ENCODE measurements at regions not wholly inside any gene's neighbourhood (a gene's known extent, or its start where the extent isn't known, plus 50 kb on each side); places are given as distances from the start of the nearest gene placed in this dataset.

GRCh38 chr2:120554625-120555032 is 181.0 kb upstream of the GLI2 start:
- DNase-seq = no peak

- DNase-seq = no peak
These were observed 180.6 kb upstream of the GLI2 start for GRCh38 chr2:120555092-120555491.

- no peak for DNase-seq
These were observed 178.8 kb upstream of the GLI2 start for GRCh38 chr2:120556911-120557310.

DNA sequence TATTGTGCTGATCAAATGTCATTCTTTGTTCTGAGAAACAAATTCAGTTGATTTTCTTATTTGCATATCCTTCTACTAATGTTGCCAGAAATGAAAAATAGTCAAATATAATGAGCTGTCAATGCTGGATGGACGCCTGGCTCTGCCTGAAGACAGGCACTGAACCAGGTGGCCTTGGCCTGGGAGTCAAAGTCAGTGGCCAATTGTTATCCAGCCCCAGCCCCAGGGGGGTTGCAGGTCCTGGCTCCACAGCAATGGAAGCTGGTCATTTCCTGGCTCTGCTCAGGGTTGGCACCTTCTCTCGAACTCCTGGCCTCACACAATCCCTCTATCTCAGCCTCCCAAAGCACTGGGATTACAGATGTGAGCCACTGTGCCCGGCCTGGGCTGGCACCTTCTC is 176.8 kb upstream of the GLI2 start:
- DNase-seq = no peak

- DNase-seq = no peak
These were observed 176.3 kb upstream of the GLI2 start for GRCh38 chr2:120559401-120559800.

DNA sequence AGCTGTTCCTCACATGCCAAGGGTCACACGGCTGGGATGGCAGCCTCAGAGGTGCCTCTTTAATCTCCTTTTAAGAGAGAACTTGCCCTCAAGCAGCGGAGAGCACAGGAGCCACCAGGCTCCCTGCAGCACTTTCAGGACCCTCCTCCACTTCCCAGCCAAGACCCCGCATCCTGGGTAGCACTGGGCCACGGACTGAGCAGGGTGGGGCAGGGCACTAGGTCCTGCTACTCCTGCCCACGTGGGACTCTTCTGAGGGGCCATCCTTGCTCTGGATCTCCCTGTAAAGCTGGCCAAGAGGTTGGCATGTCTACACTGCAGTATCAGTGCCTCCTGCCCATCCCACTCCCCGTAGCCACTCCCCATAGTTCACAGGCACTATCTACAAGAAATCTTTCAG is 175.3 kb upstream of the GLI2 start:
- no peak for DNase-seq

DNA sequence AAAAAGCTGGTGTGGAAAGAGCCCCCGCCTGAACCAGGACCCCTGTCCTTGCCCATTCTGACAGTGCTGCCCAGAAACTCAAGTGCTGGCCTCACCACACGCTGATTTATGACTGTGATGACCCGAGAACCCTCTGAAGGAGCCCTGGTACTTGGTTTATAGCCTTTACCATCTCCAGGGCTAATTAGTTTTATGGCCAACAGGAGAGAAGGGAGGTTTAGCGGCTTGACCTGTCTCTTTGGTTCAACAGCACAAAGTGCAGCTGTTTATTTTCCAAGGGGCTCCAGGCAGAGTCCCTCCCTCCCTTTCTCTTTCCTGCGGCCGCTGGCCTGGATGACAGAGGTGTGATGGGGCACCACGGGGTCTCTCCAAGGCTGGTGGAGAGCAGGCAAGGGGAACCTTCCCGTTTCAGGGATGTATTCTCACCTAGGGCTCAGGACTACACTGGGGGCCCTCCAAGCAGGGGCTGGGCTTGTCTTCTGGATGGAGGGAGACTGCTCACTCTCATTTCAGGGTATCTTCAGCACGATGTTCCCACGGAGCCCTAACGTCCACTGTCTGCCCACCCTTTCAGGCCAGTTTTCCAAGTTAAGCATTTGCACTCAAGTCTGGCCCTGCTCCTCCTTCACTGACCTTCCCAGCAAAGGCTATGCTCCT is 174.2 kb upstream of the GLI2 start:
- DNase-seq = no peak

- DNase-seq = no peak
These were observed 173.3 kb upstream of the GLI2 start for GRCh38 chr2:120562218-120563005.

GRCh38 chr2:120563616-120564015 is 172.1 kb upstream of the GLI2 start:
- DNase-seq = no peak

- no peak for DNase-seq
These were observed 171.2 kb upstream of the GLI2 start for GRCh38 chr2:120564213-120565094.

DNA sequence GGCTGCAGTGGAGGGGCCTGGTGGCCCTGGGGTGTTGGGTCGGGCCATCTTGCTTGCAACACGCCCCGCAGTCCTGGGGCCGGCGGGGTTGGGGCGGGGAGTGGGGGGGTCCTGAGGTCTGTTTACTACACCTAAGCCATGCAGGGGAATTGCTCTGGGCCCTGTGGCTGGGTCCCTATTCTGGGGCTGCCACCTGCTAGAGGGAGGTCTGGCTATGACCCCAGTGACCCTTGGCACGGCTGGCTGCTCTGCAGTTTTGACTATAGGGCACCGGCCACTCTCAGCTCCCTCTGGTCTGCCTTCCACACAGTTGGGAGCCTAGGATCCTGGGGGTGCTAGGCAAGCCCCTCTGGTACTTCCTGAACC is 170.6 kb upstream of the GLI2 start:
- no peak for DNase-seq

DNA sequence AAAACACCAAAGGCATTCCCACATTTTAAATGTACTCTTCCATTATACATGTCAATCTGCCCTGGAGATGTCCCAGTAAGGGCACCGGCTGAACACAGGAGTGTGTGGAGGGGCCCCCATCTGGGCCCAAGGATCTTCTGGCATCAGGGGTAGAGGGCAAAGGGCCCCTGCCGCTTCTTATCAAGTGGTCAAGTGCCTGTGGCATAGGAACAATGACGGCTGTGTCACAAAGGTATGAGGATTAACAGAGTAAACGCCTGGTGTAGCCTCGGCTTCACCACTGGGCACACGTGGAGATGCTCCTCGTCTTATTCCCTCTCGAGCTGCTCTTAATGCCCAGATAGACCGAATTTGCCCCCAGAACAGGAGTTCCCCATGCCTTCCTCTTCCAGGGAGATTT is 169.7 kb upstream of the GLI2 start:
- DNase-seq = no peak

GRCh38 chr2:120566331-120567035 is 169.2 kb upstream of the GLI2 start:
- DNase-seq = no peak

GRCh38 chr2:120567128-120567527 is 168.5 kb upstream of the GLI2 start:
- DNase-seq = no peak

DNA sequence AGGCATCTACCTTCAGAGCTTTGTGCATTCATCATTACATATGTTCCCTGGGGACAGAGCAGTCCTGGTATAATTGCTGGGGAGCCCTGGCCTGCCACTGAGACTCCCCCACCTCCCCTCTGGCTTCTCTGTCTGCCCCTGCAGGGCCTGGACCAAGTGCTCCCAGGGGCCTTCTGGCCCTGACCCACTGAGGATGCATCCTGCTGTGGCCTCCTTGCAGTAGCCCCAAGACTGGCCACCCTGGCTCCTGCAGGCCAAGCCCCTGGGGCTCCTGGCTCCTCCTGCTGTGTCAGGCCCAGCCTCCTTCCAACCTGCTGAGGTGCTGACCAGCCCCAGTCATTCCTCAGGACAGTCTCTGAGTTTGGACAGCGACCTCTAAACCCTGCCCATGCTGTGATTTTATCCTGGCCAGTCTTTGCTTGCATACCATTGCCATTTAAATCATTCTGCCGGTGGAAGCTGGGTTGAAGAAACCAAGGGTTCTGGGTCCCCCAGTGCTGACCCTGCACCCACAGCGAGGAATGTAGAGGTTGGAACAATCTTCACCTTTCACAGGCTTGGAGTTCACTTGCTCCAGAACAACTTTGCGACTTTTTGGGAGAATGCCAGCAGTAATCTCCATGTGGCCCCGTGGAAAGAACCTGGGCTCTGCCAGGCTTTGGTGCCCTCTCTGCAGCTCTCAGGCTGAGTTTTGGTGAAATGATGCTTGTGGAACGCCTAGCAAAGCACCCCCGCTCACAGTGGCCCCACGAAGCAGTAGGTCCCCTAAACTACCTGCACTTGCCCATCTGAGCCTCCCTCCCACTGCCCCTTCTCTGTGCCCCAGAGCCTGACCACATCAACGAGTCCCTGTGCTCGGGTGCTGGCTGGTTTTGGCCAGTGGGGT is 167.3 kb upstream of the GLI2 start:
- DNase-seq = no peak

- DNase-seq = no peak
These were observed 166.7 kb upstream of the GLI2 start for GRCh38 chr2:120568975-120569268.

GRCh38 chr2:120570001-120570400 is 165.7 kb upstream of the GLI2 start:
- DNase-seq = no peak

- no peak for DNase-seq
These were observed 165.1 kb upstream of the GLI2 start for GRCh38 chr2:120570546-120570945.

DNA sequence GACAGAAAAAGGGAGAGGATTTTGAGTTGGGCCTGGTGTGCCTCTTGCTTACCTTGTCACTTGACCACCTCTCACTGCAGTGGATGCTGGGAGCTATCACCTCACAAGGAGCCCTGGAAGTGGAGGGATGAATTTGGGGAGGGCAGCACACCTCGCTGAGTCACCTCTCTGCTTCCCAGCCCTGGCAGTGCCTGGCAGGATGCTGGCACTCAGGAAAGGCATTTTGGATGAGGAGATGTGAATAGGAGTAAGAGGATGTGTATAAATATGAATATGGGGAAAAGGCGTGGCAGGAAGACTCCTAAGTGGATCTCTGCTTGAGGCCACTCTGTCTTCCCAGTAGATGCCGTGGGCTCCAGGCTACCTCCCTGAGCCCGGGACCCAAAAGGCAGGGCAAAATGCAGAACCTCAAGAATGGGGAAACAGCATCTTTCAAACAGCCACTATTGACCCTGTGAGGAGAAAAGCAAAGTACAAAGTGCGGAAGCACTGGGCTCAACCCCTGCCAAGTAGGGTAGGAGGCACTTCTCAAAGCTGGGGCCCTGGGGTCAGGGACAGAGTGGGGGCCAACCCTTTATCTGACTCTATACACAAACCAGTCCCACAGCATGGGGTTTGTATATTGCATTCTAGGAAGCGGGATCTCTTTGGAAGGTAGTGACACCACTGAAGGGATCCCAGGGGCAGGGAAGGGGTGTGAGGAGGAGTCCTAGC is 164.5 kb upstream of the GLI2 start:
- DNase-seq = no peak

DNA sequence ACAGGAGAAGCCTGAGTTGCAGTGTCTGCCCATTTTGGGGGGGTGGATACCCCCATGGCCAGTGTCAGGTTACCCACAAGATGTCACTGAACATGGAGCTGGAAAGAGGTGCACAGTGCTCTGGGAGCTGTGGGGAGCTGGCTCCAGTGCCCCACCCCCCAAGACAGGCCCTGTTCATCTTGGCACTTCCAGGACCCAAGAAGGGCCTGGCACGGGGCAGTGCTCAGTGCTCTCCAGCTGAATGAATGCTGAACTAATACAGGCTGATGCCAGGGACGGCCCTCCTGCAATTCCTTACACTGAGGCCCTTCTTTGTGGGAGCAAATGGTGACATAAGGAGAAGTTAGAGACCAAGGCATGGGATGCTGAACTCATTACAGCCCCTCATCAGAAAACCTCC is 163.4 kb upstream of the GLI2 start:
- DNase-seq = no peak

GRCh38 chr2:120574620-120575019 is 161.0 kb upstream of the GLI2 start:
- DNase-seq = no peak

- DNase-seq = no peak
These were observed 159.7 kb upstream of the GLI2 start for GRCh38 chr2:120575966-120576365.
